PC-3 (cell line): ENCODE measurements at regions not wholly inside any gene's neighbourhood (a gene's known extent, or its start where the extent isn't known, plus 50 kb on each side); places are given as distances from the start of the nearest gene placed in this dataset.

Source experiments
- EZH2 ChIP-seq: fragments of 300-600 bp; sonication (generic); IDR thresholded peaks from one replicate; pipeline ENCODE4 v1.6.1; 2017; ENCODE audit warnings: antibody characterized with exemption, mild to moderate bottlenecking, low read length; ENCODE audit not compliant: unreplicated experiment
- EZH2phosphoT487 ChIP-seq: fragments of 300-600 bp; sonication (generic); IDR thresholded peaks from 2 replicates; pipeline ENCODE4 v1.6.1; 2018; ENCODE audit warnings: mild to moderate bottlenecking, antibody characterized with exemption, low read length, borderline replicate concordance
- TF ChIP-seq, protein P1 (sequence below): fragments of 300-600 bp; sonication (generic); conservative IDR thresholded peaks from 2 replicates; pipeline ENCODE4 v1.5.1; 2017; ENCODE audit warnings: antibody characterized with exemption, low read depth, mild to moderate bottlenecking, low read length

DNA sequence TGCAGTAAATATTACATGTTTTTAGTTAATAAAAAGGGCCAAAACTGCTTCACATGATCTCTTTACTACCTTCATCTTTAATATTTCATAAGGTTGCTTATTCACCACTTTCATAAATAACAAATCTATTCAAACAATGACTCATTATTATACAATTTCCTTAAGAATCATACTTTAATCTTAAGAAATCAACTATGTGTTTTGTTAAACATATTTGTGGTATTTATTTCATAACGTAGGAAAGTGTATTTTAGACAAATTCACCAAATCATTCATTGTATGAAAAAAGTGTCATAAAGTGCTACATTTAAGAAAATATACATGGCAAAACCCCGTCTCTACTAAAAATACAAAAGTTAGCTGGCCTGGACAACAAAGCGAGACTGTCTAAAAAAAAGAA lies 150.5 kb upstream of the RXFP1 start:
- TF ChIP-seq, protein P1, sequence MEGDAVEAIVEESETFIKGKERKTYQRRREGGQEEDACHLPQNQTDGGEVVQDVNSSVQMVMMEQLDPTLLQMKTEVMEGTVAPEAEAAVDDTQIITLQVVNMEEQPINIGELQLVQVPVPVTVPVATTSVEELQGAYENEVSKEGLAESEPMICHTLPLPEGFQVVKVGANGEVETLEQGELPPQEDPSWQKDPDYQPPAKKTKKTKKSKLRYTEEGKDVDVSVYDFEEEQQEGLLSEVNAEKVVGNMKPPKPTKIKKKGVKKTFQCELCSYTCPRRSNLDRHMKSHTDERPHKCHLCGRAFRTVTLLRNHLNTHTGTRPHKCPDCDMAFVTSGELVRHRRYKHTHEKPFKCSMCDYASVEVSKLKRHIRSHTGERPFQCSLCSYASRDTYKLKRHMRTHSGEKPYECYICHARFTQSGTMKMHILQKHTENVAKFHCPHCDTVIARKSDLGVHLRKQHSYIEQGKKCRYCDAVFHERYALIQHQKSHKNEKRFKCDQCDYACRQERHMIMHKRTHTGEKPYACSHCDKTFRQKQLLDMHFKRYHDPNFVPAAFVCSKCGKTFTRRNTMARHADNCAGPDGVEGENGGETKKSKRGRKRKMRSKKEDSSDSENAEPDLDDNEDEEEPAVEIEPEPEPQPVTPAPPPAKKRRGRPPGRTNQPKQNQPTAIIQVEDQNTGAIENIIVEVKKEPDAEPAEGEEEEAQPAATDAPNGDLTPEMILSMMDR: no peak
- no peak for TF ChIP-seq EZH2
- TF ChIP-seq EZH2phosphoT487: no peak
